ENCODE measurements at regions not wholly inside any gene's neighbourhood (a gene's known extent, or its start where the extent isn't known, plus 50 kb on each side); places are given as distances from the start of the nearest gene placed in this dataset.

DNA sequence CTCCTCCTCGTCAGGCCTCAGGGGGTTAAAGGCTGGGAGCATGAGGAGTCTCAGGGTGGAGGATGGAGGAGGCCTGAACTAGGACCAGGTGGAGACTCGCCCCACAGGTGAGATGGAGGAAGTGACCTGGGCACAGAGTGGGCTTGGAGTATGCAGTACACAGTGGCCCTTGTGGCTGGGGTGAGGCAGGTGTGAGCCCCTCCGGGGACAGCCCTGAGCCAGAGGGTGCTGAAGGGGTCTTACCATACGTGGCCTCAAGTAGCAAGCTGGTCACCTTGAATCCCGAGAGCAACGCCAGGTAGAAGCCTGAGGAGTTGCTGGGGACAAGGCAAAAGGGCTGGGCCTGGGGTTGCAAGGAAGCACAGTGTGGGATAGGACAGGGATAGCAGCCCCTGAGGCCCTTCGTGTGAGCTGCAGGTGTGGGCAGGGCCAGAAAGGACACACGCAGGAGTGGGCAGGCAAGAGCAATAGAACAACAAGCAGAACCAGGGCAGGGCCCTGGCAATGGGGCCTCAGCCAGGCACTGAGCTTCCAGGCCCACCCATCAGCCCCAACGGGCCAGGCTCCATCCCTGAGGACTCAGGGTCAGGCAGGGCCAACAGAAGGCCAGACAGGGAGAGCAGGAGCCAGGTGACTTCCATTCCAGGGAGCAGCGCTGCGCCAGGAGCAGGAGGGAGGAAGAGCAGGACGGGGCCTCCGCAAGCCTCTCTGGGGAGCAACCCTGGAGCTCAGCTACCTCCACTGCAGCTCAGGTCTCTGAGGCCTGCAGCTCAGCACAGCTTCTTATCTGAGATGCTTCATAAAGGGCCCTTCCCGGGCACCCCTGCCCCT is 64.2 kb upstream of the TNRC6C start (continued):
- TF ChIP-seq, protein P1, sequence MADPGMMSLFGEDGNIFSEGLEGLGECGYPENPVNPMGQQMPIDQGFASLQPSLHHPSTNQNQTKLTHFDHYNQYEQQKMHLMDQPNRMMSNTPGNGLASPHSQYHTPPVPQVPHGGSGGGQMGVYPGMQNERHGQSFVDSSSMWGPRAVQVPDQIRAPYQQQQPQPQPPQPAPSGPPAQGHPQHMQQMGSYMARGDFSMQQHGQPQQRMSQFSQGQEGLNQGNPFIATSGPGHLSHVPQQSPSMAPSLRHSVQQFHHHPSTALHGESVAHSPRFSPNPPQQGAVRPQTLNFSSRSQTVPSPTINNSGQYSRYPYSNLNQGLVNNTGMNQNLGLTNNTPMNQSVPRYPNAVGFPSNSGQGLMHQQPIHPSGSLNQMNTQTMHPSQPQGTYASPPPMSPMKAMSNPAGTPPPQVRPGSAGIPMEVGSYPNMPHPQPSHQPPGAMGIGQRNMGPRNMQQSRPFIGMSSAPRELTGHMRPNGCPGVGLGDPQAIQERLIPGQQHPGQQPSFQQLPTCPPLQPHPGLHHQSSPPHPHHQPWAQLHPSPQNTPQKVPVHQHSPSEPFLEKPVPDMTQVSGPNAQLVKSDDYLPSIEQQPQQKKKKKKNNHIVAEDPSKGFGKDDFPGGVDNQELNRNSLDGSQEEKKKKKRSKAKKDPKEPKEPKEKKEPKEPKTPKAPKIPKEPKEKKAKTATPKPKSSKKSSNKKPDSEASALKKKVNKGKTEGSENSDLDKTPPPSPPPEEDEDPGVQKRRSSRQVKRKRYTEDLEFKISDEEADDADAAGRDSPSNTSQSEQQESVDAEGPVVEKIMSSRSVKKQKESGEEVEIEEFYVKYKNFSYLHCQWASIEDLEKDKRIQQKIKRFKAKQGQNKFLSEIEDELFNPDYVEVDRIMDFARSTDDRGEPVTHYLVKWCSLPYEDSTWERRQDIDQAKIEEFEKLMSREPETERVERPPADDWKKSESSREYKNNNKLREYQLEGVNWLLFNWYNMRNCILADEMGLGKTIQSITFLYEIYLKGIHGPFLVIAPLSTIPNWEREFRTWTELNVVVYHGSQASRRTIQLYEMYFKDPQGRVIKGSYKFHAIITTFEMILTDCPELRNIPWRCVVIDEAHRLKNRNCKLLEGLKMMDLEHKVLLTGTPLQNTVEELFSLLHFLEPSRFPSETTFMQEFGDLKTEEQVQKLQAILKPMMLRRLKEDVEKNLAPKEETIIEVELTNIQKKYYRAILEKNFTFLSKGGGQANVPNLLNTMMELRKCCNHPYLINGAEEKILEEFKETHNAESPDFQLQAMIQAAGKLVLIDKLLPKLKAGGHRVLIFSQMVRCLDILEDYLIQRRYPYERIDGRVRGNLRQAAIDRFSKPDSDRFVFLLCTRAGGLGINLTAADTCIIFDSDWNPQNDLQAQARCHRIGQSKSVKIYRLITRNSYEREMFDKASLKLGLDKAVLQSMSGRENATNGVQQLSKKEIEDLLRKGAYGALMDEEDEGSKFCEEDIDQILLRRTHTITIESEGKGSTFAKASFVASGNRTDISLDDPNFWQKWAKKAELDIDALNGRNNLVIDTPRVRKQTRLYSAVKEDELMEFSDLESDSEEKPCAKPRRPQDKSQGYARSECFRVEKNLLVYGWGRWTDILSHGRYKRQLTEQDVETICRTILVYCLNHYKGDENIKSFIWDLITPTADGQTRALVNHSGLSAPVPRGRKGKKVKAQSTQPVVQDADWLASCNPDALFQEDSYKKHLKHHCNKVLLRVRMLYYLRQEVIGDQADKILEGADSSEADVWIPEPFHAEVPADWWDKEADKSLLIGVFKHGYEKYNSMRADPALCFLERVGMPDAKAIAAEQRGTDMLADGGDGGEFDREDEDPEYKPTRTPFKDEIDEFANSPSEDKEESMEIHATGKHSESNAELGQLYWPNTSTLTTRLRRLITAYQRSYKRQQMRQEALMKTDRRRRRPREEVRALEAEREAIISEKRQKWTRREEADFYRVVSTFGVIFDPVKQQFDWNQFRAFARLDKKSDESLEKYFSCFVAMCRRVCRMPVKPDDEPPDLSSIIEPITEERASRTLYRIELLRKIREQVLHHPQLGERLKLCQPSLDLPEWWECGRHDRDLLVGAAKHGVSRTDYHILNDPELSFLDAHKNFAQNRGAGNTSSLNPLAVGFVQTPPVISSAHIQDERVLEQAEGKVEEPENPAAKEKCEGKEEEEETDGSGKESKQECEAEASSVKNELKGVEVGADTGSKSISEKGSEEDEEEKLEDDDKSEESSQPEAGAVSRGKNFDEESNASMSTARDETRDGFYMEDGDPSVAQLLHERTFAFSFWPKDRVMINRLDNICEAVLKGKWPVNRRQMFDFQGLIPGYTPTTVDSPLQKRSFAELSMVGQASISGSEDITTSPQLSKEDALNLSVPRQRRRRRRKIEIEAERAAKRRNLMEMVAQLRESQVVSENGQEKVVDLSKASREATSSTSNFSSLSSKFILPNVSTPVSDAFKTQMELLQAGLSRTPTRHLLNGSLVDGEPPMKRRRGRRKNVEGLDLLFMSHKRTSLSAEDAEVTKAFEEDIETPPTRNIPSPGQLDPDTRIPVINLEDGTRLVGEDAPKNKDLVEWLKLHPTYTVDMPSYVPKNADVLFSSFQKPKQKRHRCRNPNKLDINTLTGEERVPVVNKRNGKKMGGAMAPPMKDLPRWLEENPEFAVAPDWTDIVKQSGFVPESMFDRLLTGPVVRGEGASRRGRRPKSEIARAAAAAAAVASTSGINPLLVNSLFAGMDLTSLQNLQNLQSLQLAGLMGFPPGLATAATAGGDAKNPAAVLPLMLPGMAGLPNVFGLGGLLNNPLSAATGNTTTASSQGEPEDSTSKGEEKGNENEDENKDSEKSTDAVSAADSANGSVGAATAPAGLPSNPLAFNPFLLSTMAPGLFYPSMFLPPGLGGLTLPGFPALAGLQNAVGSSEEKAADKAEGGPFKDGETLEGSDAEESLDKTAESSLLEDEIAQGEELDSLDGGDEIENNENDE (IDR thresholded peaks at IDR 0.05; ENCODE audit: insufficient replicate concordance, low read length): no peak
- TF ChIP-seq BCL11A (IDR thresholded peaks at IDR 0.05; ENCODE audit: low read depth in 2 of 2, low read length in 2 of 2): no peak
- no peak for TF ChIP-seq SP4 (IDR thresholded peaks at IDR 0.05; ENCODE audit: low read length)
- TF ChIP-seq NRF1 (IDR thresholded peaks at IDR 0.05; ENCODE audit: low read depth, low read length): no peak
- TF ChIP-seq GABPA (IDR thresholded peaks at IDR 0.05; ENCODE audit: borderline replicate concordance, insufficient read depth, low read length): no peak
- TF ChIP-seq JUN (IDR thresholded peaks at IDR 0.05; ENCODE audit: low read depth, low read length): no peak
- no peak for TF ChIP-seq HDAC2 (IDR thresholded peaks at IDR 0.05; ENCODE audit: borderline replicate concordance in 1 of 2, low read depth in 2 of 2, low read length in 2 of 2)
- no peak for TF ChIP-seq KDM5A (IDR thresholded peaks at IDR 0.05; ENCODE audit: low read length)
- no peak for TF ChIP-seq SP1 (IDR thresholded peaks at IDR 0.05; ENCODE audit: low read depth, low read length)
- no peak for TF ChIP-seq POU5F1 (IDR thresholded peaks at IDR 0.05; ENCODE audit: low read depth, low read length)
- TF ChIP-seq PHF8 (conservative IDR thresholded peaks at IDR 0.05; ENCODE audit: low read depth, low read length): no peak
